ENCODE measurements at regions not wholly inside any gene's neighbourhood (a gene's known extent, or its start where the extent isn't known, plus 50 kb on each side); places are given as distances from the start of the nearest gene placed in this dataset.

DNA sequence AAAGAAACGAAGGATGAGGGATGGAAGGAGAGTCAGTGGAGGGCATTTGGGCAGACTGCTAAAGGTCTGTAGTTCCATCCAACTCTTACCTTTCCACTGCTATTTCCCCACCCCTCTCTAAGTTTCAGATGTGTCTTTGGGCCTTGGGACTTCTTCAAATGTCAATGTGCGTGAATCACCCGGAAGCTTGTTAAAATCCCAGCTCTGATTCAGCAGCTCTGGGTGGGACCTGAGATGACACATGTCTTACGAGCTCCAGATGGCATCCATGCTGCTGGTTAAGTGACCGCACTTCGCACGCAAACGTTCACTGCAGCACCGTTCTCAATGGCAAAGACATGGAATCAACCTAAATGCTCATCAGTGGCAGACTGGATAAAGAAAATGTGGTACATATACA lies 309.9 kb downstream of the VRK1 start:
- H4K20me1 ChIP-seq (ENCODE audit: insufficient read depth): no peaks in the 10 kb centered on the region
- no peaks in the 10 kb centered on the region for H3K79me2 ChIP-seq (ENCODE audit: insufficient read depth)
- no peaks in the 10 kb centered on the region for H3K36me3 ChIP-seq (replicated peaks in 1 of 2; ENCODE audit: control insufficient read depth in 1 of 2, insufficient read depth in 2 of 2, low read length in 1 of 2)
- ChIA-PET CTCF (no interaction called here), POLR2A (no interaction called here)
- H3K27me3 ChIP-seq (ENCODE audit: insufficient read depth): no peaks in the 10 kb centered on the region
- no peak overlapping the region for H3K27ac ChIP-seq (ENCODE audit: low read depth in 2 of 2, low read length in 1 of 2)
- no peak overlapping the region for H3K4me3 ChIP-seq (ENCODE audit: low read depth in 2 of 2, low read length in 1 of 2)
- no peaks in the 10 kb centered on the region for H3F3A ChIP-seq (replicated peaks; ENCODE audit: insufficient read depth)
- H3K4me1 ChIP-seq (ENCODE audit: control insufficient read depth in 1 of 2, insufficient read depth in 2 of 2, low read depth in 1 of 2, low read length in 1 of 2): no peaks in the 10 kb centered on the region
- no peaks in the 10 kb centered on the region for H3K9me3 ChIP-seq
- no peaks in the 10 kb centered on the region for H3K9me2 ChIP-seq
- H3K9ac ChIP-seq: no peak overlapping the region
- no peak for TF ChIP-seq GATA2 (CRISPR knock-in tag; IDR thresholded peaks at IDR 0.05)
- no peak for TF ChIP-seq CHD2 (IDR thresholded peaks at IDR 0.05; ENCODE audit: low read length, partially characterized antibody)
- TF ChIP-seq YY1 (IDR thresholded peaks at IDR 0.05; ENCODE audit: low read depth): no peak
- no peak for TF ChIP-seq TCF12 (IDR thresholded peaks at IDR 0.05)
- TF ChIP-seq EP300 (IDR thresholded peaks at IDR 0.05; ENCODE audit: borderline replicate concordance in 1 of 2, low read depth in 1 of 2, low read length in 1 of 2): no peak
- TF ChIP-seq GABPA (IDR thresholded peaks at IDR 0.05; ENCODE audit: low read depth): no peak
- TF ChIP-seq MEF2A (IDR thresholded peaks at IDR 0.05; ENCODE audit: borderline replicate concordance, low read depth): no peak
- TF ChIP-seq NFIC (IDR thresholded peaks at IDR 0.05; ENCODE audit: borderline replicate concordance): no peak
- no peak for TF ChIP-seq REST (IDR thresholded peaks at IDR 0.05; ENCODE audit: low read depth, low read length)
- no peak for TF ChIP-seq EZH2phosphoT487 (IDR thresholded peaks at IDR 0.05; ENCODE audit: borderline replicate concordance, low read depth)
- TF ChIP-seq SMC3 (IDR thresholded peaks at IDR 0.05; ENCODE audit: low read depth, low read length): no peak
- no peak for TF ChIP-seq USF2 (IDR thresholded peaks at IDR 0.05; ENCODE audit: borderline replicate concordance, low read depth, low read length)
- TF ChIP-seq TAF1 (IDR thresholded peaks at IDR 0.05; ENCODE audit: borderline replicate concordance, low read depth, low read length): no peak
- no peak for TF ChIP-seq RXRA (IDR thresholded peaks at IDR 0.05; ENCODE audit: borderline replicate concordance, low read depth)
- no peak overlapping the region for H2AFZ ChIP-seq (ENCODE audit: low read depth)
- no peak overlapping the region for H3K4me2 ChIP-seq
- 47% methylated on average over 9 of the region's 9 CpGs for WGBS (ENCODE audit: low lambda C conversion rate)
- no peak for DNase-seq

DNA sequence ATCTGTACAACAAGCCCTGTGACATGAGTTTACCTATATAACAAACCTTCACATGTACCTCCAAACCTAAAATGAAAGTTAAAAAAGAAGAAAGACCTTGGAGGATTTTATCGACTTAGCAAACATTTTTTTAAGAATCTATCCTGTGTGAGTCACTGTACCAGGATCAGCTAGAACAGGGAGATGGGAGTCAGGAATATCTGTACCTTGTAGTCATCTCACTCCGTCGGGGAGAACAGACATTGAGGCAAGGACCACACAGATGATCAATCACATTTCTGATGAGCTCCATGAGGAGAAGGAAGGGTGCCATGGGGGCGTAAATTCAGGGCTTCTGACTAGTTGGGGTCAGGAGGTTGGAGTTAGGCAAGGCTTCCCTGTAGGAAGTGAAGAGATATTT lies 310.6 kb downstream of the VRK1 start:
- Histone ChIP-seq H3K9ac (no peak overlapping the region), H3K27ac (ENCODE audit: low read depth in 2 of 2, low read length in 1 of 2) (no peak overlapping the region), H3K9me3 (no peaks in the 10 kb centered on the region), H3F3A (replicated peaks; ENCODE audit: insufficient read depth) (no peaks in the 10 kb centered on the region), H3K36me3 (replicated peaks in 1 of 2; ENCODE audit: control insufficient read depth in 1 of 2, insufficient read depth in 2 of 2, low read length in 1 of 2) (no peaks in the 10 kb centered on the region), H3K4me1 (ENCODE audit: control insufficient read depth in 1 of 2, insufficient read depth in 2 of 2, low read depth in 1 of 2, low read length in 1 of 2) (no peaks in the 10 kb centered on the region), H3K79me2 (ENCODE audit: insufficient read depth) (no peaks in the 10 kb centered on the region), H3K27me3 (ENCODE audit: insufficient read depth) (no peaks in the 10 kb centered on the region), H2AFZ (ENCODE audit: low read depth) (no peak overlapping the region), H3K9me2 (no peaks in the 10 kb centered on the region), H3K4me3 (ENCODE audit: low read depth in 2 of 2, low read length in 1 of 2) (no peak overlapping the region), H4K20me1 (ENCODE audit: insufficient read depth) (no peaks in the 10 kb centered on the region), H3K4me2 (no peak overlapping the region)
- 9% methylated on average over 4 of the region's 4 CpGs for WGBS (ENCODE audit: low lambda C conversion rate)
- ChIA-PET CTCF (no interaction called here), POLR2A (no interaction called here)
- TF ChIP-seq ELF1 (IDR thresholded peaks at IDR 0.05) (no peak), CHD2 (IDR thresholded peaks at IDR 0.05; ENCODE audit: low read length, partially characterized antibody) (no peak), FOXJ3 (CRISPR knock-in tag; IDR thresholded peaks at IDR 0.05) (no peak), USF2 (IDR thresholded peaks at IDR 0.05; ENCODE audit: borderline replicate concordance, low read depth, low read length) (no peak), RXRA (IDR thresholded peaks at IDR 0.05; ENCODE audit: borderline replicate concordance, low read depth) (no peak), NFIC (IDR thresholded peaks at IDR 0.05; ENCODE audit: borderline replicate concordance) (no peak), MXI1 (IDR thresholded peaks at IDR 0.05; ENCODE audit: low read depth, low read length) (no peak)
- no peak for DNase-seq

All from SK-N-SH (cell line).